ENCODE measurements at regions not wholly inside any gene's neighbourhood (a gene's known extent, or its start where the extent isn't known, plus 50 kb on each side); places are given as distances from the start of the nearest gene placed in this dataset.

GRCh38 chr14:84657911-84658310 is 872.0 kb upstream of the FLRT2 start:
- no peak overlapping the region for H3K27ac ChIP-seq (replicated peaks)
- no peak for TF ChIP-seq SPI1 (IDR thresholded peaks at IDR 0.05; ENCODE audit: borderline replicate concordance, low read depth)
- TF ChIP-seq POLR2AphosphoS5 (IDR thresholded peaks at IDR 0.05; ENCODE audit: low read depth): no peak
- no peak for TF ChIP-seq CTCF (IDR thresholded peaks at IDR 0.05; ENCODE audit: insufficient read depth, low read length)
- TF ChIP-seq, protein P1, sequence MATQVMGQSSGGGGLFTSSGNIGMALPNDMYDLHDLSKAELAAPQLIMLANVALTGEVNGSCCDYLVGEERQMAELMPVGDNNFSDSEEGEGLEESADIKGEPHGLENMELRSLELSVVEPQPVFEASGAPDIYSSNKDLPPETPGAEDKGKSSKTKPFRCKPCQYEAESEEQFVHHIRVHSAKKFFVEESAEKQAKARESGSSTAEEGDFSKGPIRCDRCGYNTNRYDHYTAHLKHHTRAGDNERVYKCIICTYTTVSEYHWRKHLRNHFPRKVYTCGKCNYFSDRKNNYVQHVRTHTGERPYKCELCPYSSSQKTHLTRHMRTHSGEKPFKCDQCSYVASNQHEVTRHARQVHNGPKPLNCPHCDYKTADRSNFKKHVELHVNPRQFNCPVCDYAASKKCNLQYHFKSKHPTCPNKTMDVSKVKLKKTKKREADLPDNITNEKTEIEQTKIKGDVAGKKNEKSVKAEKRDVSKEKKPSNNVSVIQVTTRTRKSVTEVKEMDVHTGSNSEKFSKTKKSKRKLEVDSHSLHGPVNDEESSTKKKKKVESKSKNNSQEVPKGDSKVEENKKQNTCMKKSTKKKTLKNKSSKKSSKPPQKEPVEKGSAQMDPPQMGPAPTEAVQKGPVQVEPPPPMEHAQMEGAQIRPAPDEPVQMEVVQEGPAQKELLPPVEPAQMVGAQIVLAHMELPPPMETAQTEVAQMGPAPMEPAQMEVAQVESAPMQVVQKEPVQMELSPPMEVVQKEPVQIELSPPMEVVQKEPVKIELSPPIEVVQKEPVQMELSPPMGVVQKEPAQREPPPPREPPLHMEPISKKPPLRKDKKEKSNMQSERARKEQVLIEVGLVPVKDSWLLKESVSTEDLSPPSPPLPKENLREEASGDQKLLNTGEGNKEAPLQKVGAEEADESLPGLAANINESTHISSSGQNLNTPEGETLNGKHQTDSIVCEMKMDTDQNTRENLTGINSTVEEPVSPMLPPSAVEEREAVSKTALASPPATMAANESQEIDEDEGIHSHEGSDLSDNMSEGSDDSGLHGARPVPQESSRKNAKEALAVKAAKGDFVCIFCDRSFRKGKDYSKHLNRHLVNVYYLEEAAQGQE (IDR thresholded peaks at IDR 0.05; ENCODE audit: insufficient replicate concordance, low read depth): no peak
- TF ChIP-seq GABPA (IDR thresholded peaks at IDR 0.05; ENCODE audit: low read depth): no peak
- no peak overlapping the region for H3K4me3 ChIP-seq (replicated peaks; ENCODE audit: insufficient read depth, low read length)
- no peaks in the 10 kb centered on the region for H3K27me3 ChIP-seq (ENCODE audit: insufficient read depth, poor library complexity, severe bottlenecking)
- no peak for DNase-seq (ENCODE audit: low read depth in 1 of 2, low spot score in 1 of 2)

DNA sequence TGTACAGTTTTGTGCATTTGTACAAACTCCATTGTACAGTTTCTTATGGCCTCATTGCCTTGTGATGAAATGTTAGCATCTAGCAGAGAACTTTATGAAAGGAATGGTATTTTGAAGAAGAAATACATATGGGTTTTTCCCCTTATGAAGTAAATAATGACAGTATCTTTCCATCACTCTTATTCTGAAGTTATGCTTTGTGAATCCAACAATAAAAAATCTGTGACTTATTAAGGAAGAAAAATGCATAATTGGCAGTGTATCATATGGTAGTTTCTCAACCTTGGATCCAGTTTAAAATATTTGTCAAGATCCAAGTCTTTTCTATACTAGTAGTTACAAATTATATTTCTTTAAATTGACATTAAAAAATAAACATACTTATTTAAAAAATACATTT is 859.1 kb upstream of the FLRT2 start:
- TF ChIP-seq SPI1 (IDR thresholded peaks at IDR 0.05; ENCODE audit: borderline replicate concordance, low read depth) (no peak), POLR2AphosphoS5 (IDR thresholded peaks at IDR 0.05; ENCODE audit: low read depth) (no peak), GABPA (IDR thresholded peaks at IDR 0.05; ENCODE audit: low read depth) (no peak), CTCF (IDR thresholded peaks at IDR 0.05; ENCODE audit: insufficient read depth, low read length) (no peak)
- TF ChIP-seq, protein P1 (IDR thresholded peaks at IDR 0.05; ENCODE audit: insufficient replicate concordance, low read depth): no peak
- no peak for DNase-seq (ENCODE audit: low read depth in 1 of 2, low spot score in 1 of 2)
- no peak overlapping the region for H3K27ac ChIP-seq (replicated peaks)

DNA sequence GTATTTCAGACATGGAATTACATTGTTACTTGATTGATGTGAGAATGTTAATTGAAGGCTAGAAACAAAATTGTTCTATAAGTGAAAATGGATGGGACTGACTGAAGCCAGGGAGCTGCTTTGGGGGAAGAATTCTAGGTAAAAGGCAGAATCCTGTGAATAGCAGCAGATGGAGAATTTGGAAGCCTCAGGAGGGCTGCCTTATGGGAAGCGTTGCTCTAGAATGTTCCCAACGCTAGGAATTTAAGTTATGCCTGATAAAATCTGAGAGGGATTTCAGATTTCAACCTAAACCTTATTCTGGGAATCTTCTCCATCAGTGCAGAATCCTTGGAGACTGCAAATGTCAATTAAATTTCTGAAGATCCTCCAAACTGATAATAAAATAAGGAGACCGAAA is 858.2 kb upstream of the FLRT2 start:
- no peak overlapping the region for H3K27ac ChIP-seq (replicated peaks)

More for the DNA sequence above, 859.1 kb upstream of the FLRT2 start:
- H3K4me3 ChIP-seq (replicated peaks; ENCODE audit: insufficient read depth, low read length): no peak overlapping the region
- no peaks in the 10 kb centered on the region for H3K27me3 ChIP-seq (ENCODE audit: insufficient read depth, poor library complexity, severe bottlenecking)

GRCh38 chr14:84674636-84675035 is 855.3 kb upstream of the FLRT2 start:
- TF ChIP-seq SPI1 (IDR thresholded peaks at IDR 0.05; ENCODE audit: borderline replicate concordance, low read depth) (no peak), GABPA (IDR thresholded peaks at IDR 0.05; ENCODE audit: low read depth) (no peak), CTCF (IDR thresholded peaks at IDR 0.05; ENCODE audit: insufficient read depth, low read length) (no peak), POLR2AphosphoS5 (IDR thresholded peaks at IDR 0.05; ENCODE audit: low read depth) (no peak)
- TF ChIP-seq, protein P1 (IDR thresholded peaks at IDR 0.05; ENCODE audit: insufficient replicate concordance, low read depth): no peak
- DNase-seq (ENCODE audit: low read depth in 1 of 2, low spot score in 1 of 2): no peak
- H3K27me3 ChIP-seq (ENCODE audit: insufficient read depth, poor library complexity, severe bottlenecking): no peaks in the 10 kb centered on the region
- H3K27ac ChIP-seq (replicated peaks): no peak overlapping the region
- H3K4me3 ChIP-seq (replicated peaks; ENCODE audit: insufficient read depth, low read length): no peak overlapping the region

More for the DNA sequence above, 858.2 kb upstream of the FLRT2 start:
- Histone ChIP-seq H3K27me3 (ENCODE audit: insufficient read depth, poor library complexity, severe bottlenecking) (no peaks in the 10 kb centered on the region), H3K4me3 (replicated peaks; ENCODE audit: insufficient read depth, low read length) (no peak overlapping the region)
- DNase-seq (ENCODE audit: low read depth in 1 of 2, low spot score in 1 of 2): no peak
- TF ChIP-seq SPI1 (IDR thresholded peaks at IDR 0.05; ENCODE audit: borderline replicate concordance, low read depth) (no peak), POLR2AphosphoS5 (IDR thresholded peaks at IDR 0.05; ENCODE audit: low read depth) (no peak), GABPA (IDR thresholded peaks at IDR 0.05; ENCODE audit: low read depth) (no peak)
